ENCODE measurements at regions not wholly inside any gene's neighbourhood (a gene's known extent, or its start where the extent isn't known, plus 50 kb on each side); places are given as distances from the start of the nearest gene placed in this dataset.

DNA sequence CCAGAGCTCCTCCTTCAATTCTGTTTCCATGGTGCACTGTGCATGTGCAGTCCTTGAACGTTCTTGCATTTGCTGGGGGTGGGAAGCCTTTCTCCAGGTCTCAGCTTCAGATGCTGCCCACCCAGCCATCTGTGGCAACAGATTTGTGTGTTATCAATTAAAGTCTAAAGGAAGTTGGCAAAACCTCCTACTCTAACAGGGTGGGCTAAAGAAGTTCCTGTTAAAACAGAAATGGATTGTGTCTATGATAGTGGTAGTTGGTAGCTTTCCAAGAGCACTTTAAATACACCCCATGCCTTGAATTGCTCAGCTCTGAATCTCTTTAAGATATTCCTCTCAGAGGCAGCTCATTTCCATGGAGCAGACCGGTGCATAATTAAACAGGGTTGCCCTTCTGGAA, 488.0 kb upstream of the SUCLG2 start:
- DNase-seq = no peak

DNA sequence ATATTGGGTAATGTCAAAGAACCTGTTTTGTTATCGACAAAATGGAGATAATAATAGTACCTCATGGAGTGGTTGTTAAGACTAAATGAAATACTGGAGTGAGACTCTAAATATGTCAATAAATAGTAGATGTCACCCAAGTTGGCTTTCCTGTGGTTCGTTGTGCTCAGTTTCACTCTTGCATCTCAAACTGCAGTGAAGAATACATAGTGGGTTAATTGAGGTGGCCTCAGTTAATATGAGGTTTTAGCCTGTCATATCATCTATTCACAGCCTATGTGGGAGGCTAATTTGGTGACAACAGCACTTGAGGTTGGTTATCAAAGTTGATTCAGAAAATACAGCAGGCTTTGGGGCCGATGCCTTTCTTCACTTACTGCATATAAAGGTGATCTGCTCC, 485.5 kb upstream of the SUCLG2 start:
- no peak for DNase-seq

DNA sequence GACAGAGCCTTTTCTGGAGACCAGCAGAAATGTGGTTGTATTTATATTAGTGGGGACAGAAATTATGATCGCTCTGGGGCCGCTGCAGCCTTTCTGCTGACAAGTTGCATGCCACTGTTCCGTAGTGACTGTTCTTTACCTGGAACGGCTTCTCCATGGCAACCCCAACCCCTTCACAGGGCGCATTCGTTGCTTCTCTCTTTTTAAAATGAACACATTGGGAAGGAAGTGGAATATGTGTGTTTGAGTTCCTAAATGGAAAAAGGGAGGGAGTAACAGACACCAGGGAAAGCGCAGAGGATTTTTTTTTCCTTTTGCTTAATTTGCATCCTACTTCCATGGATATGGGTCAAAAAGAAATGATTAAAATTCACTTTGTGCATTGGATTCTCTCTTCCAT, 482.0 kb upstream of the SUCLG2 start:
- no peak for DNase-seq

DNA sequence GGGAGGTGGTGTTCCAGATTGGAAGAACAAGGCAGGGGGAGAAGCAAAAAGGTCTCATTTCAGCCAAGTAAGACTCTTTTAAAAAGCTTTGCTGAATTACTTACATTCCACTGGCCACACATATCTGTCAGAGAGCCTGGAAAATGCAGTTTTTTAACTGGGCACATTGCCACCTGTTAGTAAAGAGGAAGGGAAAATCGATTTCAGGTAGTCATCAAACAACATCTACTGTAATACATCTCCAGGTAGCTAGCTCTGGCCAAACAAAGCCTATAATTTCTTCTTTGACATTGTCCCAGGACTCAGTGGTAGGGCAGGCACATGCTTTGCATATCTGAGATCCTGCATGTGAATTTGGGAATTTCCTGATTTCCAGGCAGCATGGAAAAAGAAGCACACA, 480.7 kb upstream of the SUCLG2 start:
- DNase-seq = no peak

DNA sequence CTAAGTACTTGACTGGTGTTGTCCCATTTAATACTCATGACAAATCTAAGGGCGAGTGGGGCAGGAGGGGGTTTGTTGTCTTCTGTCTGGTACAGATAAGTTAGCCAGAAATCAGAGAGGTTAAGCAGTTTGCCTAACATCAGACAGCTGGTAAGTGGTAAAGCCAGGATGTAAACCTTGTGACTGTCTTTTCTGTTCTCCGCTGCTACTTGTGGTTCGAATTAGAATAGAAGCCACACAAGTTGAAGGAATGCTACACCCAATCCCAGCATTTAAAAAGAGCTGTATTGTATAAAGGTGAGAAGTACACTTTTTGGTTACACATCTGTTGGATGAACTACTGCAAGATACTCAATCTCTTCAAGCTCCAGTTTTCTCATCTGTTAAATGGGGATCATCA, 474.7 kb upstream of the SUCLG2 start:
- no peak for DNase-seq

DNA sequence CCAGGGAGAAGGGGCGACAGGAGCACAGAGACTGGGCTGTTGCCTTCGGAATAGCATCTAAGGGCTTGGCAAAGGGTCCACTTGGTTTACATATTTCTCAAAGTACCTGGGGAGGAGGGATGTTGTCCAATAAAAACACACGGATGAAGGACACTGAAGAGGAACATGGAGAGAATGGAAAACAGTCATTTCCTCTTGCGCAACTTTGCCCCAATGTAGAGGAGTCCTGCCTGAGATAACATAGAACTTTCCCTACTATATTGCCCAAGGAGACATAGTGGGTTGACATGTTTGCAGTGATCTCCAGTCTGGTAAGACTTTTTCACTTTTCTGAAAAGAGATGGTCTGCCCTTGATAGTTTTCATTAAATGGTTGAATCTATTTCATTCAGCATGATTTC, 468.8 kb upstream of the SUCLG2 start:
- no peak for DNase-seq

DNA sequence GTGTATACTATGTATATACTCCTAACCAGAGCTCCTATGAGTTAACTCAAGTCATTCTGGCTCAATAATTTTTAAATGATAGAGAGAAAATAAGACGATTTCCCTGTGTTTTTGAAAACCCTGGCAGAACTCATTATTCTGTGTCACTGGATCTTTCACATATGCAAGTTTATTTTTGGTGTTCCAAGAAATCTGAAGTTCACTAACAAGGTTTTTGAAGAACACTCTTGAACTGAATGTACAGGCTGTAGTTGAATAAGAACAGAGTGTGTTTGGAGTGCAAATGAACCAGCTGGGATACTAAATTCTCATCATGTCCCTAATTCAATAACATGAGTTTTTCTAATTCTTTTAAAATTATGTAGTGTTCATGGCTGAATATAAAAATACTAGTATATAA, 466.9 kb upstream of the SUCLG2 start:
- DNase-seq = no peak

DNA sequence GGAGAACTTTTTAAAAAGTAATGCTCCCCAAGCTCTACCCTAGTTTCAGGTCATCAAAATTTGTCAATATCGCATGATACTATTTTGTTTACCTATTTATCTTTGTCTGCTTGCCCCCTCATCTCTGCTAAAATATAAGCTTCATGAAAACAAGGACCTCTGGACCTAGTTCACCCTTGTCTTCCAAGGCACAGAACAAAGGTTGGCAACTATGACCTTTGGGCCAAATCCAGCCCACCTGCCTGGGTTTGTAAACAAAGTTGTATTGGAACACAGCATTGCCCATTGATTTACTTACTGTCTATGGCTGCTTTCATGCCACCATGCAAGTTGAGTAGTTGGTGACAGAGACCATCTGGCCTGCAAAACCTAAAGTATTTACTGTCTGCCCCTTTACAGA, 462.2 kb upstream of the SUCLG2 start:
- DNase-seq = no peak

DNA sequence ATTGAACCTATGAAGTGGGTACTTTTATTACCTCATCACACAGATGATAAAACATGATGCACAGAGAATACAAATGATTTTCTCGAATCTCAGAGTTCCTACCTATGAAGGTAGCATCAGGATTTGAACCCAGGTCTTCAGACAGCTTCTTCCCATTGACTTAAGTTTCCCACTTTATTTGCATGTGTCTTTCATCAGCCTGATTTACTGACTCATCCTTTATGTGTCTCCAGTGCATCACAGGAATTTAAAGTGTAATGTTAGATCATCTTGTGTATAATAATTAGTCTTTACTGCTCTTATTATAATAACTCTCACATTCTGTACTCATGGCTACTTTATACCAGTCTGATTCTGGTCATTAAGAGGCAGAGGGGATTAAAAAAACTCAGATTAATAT, 449.4 kb upstream of the SUCLG2 start:
- DNase-seq = no peak

DNA sequence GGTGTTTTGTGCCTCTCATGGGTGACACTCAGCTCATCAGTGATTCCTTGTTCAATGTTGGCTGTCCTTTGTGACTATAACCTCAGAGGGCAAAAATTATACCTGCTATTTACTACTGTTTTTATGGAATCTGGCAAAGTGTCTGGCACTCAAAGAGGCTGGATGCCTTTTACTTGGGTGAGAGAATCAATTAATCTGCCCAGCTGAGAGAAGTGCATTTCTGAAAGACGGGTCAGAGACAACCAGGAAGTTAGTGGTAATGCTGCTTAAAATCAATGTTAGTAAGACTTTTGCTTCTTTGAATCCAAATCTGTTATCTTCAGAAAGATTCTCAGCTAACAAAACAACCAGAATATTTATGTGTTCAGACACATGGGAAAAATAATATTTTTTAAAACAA, 436.2 kb upstream of the SUCLG2 start:
- DNase-seq = no peak

DNA sequence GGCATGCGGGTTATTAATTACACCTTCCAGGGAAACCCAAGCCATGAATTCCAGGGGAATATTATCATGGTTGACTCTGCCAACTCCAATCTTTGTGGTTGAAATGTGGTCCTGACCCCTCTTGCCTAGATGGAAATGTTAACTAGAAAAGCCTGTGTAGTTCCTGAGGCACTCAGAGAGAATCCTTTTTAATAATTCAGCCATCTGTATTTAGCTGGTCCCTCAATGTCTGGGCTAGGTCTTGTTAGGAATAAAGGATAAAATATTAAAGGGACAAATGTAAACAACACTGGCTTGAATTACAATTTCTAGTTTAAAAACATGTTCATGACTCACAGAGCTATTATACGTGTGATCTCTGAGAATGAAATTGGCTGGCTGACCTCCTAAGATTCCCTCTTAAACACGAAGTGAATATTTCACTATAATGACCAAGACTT, 435.2 kb upstream of the SUCLG2 start:
- DNase-seq = no peak

DNA sequence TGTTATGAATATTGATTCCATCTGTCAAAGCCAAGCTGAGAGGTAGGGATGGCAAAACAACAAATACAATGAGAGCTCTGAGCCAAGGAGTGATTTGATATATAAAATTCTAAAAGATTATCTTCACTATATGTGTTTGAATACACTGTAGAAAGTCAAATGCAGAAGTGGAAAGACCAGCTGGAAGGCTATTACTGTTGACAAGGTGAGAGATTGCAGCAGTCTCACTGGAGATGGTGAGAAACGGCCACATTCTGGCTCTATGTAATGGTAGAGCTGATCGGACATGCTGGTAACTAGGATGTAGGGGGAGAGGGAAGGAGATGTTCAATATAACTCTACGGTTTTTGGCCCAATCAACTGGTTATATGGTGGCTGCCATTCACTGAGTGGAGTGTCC, 434.2 kb upstream of the SUCLG2 start:
- DNase-seq = no peak

DNA sequence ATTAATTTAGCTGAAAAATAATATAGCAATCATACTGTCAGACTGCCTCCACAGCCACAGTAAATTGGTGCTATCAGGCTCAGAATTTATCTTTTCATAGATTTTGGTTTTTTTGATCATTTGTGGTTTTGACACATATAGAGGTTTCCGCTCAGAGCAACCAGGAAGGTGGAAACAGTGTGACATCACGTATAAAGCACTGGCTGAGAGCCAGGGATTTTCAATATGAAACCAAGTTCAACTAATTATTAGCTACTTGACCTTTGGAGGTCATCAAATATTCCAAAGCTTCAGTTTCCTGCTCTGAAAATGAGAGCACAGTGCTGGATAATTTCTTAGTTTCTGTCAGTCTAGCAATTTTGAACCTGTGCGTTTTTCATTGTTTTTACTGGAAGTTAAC, 433.8 kb upstream of the SUCLG2 start:
- DNase-seq = peak; percentile 41

DNA sequence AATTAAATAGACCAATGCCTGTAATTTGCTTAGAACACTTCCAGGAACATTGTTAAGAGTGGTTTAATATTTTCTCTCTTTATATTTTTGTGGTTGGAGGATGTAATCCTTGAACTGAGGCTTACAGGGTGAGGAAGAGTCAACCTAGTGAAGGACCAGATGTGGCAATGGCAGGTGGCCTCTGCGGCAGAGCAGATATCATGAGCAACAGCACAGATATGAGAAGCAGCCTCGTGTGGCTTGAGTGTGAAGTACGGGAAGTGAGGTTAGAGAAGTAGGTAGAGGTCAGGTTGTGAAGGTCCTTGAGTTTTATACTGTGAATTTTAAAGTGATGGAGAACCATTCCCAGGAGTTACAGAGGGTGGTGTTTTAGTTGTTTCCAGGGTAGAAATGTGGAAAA, 417.6 kb upstream of the SUCLG2 start:
- no peak for DNase-seq

DNA sequence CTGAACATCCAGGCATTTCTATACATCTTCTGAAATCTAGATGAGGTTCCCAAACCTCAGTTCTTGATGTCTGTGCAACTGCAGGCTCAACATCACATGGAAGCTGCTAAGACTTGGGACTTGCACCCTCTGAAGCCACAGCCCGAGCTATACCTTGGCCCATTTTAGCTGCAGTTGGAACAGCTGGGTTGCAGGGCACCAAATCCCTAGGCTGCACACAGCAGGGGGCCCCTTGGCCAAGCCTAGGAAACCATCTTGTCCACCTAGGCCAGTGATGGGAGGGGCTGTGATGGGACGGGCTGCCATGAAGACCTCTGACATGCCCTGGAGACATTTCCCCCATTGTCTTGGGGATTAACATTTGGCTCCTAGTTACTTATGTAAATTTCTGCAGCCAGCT, 415.8 kb upstream of the SUCLG2 start:
- no peak for DNase-seq

DNA sequence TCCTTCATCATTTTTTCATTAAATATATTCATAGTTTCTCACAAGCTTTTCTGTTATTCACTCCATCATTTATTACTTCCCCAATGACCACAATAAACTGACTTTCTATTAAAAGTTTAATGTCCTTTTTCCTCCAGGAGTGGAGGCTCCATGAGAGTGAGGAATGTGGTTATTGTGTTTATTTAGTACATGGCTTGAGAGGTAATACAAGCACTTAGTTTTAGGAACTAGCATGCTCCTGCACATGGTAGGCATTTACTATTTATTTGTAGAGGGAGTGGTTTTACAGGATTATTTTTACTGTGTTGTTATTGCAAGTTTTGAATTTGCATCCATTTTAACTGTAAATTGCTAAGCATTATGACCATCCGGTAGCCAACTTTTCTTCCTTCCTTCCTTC, 412.9 kb upstream of the SUCLG2 start:
- no peak for DNase-seq

DNA sequence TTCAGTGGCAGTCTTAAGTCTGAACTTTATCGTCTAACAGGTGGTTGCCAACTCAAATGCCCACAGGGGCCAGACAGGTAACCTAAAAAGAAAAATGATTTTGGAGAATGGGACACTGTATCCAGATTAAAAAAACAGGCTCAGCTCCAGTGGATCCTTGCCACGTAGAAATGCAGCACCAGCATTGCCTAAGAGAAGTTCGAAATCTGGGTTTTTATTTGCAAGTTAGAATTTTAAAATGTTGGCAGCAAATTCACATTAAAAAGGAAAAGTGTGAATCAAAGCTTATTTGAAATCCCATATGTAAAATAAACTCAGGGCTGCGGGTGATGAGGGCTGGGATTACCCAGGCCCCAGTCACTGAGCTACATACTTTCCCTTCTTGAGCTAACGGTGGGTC, 408.5 kb upstream of the SUCLG2 start:
- DNase-seq = no peak

DNA sequence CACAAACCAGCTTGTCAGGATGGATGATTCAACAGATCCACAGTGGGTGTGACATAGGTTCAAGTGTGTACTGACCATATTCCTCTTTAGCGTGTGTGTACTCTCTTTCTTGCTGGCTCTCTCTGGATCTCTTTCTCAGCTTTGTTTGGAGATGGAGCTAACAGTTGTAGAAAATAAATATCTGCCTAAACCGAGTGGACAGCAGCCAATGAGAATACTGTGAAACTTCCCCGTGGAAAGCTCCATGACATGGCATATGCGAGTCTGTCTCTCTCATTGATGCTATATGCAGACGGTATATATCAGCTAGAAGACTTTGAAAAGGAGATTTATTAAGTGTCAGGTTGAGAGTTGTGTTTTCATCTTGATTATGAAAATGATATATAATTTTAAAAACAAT, 406.5 kb upstream of the SUCLG2 start:
- DNase-seq = no peak

DNA sequence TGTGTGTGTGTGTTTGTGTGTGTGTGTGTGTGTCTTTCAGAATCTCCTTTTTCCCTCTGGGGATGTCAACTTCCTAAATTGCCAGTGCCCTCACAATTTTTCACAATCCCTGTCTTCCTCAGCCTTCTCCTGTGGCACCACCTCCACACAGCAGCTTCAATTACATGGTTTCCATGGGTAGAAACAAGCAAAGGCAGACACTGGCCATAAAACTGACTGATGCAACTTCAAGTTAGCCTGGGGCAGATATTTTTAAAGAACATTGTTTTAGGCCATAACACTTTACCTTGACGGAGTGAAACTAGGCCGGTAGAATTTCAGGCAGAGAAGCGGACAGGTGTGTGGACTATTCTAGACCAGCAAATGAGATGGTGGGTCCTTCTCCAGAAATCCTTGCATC, 405.8 kb upstream of the SUCLG2 start:
- no peak for DNase-seq

DNA sequence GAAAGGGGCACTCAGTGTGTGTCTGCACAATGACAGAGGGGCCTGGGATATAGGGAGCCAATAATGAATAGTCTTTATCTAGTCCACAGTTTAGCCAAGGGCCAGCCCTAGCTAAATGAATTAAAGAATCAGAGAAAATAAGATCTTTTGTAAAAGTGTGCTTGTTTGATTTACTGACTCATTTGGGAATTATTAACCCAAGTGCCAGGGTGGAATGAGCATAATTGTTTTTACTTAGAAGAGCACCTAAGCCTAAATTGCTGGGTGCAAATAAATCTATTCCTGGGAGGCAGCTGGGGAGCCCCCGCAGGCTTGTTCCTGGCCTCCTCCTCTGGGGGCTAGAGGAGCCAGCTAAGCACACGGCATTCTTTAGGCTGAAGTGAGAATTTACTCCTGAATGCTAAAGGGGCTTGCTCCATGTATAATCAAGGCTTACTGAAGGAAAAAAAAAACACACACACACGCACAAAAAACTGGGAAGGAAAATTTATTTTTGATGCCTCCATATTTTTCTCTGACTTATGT, 405.3 kb upstream of the SUCLG2 start:
- DNase-seq = no peak

DNA sequence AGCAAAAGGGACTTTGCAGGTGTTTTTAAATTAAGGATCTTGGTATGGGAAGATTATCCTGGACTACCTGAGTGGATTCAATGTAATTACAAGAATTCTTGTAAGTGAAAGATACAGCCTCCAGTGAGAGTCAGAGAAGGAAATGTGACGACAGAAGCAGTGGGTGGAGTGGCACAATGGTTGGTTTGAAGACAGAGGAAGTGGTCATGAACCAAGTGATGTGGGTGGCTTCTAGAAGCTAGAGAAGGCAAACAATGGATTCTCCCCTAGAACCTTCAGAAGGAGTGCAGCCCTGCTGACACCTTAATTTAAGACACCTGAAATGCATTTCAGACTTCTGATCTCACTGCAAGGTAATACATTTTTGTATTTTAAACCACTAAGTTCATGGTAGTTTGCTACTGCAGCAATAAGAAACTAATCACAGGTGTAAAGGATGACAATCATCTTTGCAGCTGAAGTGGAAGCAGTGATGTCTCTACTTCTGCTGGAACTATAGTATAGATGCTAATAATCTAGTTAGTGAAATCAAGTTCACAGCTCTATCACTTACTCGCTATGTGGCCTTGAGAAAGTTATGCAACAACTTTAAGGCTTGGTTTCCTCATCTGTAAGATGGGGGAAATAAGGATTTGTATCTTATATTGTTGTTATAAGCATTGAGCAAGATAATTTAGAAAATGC, 403.4 kb upstream of the SUCLG2 start:
- DNase-seq = peak; percentile 65

DNA sequence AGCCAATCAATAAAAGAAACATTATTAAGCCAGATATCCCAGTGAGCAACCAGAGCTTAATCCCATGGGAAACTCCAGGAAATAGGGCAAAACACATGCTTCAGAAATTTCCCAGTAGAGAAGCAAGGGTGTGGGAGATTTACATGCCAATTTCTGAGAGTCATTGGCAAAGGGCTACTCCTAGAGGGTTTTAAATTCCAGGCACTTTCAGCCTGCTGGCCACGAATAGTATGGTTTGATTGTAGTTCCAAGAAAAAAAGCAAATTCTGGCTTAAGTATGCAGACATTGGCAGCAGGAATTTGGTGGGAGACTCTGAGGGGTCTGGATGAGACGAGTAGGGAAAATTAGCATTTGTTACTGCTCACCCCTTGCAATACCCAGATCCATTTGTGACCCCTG, 402.1 kb upstream of the SUCLG2 start:
- DNase-seq = no peak

DNA sequence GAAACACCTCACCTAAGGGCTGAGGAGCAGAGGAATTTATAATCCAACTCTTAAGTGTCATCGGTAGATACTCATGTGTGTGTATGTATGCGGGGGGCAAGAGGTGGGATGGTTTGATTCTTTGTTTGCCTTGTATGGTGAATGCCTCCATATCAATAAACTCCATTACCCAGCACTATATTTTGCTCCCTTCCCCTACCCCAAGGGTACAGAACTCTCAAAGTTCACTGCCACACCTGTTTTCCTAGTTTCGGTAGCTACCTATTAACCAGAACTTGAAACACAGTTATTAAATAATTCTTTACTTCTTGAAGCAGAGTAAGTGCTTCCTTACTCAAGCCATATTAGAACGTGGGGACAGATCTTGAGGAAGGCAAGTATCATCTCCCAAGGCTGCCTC, 400.8 kb upstream of the SUCLG2 start:
- DNase-seq = no peak

DNA sequence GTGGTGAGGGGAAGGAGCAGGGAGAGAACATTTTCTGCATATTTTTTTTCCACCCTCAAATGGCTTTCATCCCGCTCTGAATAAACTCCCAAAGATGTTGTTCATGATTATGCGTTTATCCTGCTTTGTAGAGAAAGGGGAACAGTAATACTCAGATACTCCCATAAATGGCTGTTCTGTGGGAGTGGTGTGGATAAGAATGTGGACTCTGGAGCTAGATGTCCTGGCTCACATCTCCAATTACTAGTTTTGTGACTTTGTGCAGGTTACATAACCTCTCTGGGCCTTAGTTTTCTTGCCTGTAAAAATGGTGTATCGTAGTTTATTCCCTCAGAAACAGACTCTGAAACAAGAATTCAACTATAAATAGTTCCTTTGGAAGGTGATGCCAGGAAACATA, 395.4 kb upstream of the SUCLG2 start:
- DNase-seq = no peak

DNA sequence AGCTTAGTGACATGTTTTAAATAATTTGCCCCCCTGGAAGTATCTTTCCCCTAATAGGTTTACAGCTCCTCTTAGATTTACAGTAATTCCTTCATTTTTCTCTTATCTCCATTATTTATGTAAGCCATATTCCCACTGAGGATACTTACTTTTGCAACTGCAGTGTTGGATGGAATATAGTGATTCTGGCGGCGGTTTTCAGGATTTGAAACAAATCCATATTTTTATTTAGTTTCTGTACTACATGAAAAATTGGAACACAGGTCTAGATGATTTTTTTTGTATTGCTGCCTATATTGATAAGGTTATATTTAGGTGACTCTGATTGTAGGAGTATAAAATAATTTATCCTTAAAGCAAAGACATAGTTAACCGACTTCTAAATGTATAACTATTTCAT, 391.6 kb upstream of the SUCLG2 start:
- DNase-seq = no peak

DNA sequence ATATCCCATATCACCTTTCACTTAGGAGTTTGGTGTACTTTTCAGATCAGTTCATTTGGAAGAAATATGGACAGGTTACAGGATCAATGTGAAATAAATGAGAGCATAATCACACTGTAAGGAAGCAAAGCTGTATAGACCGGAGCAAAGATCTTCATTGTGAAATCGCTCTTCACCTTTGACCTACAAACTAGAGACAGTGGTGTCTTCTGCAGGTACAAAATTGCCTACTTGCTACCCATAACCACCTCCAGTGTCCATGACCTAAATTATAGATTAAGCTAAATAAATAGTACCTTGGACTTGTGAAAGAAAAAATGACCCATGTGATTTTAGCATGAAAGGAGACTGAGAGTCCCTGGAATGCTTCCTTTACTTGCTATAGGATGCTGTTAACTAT, 379.5 kb upstream of the SUCLG2 start:
- no peak for DNase-seq

All from stimulated activated CD4-positive, alpha-beta T cell treated with anti-CD3 and anti-CD28 coated beads, Interleukin-4, amount 100 ng/mL, for 24 hours (primary cell).